ENCODE measurements at regions not wholly inside any gene's neighbourhood (a gene's known extent, or its start where the extent isn't known, plus 50 kb on each side); places are given as distances from the start of the nearest gene placed in this dataset.

GRCh38 chr2:64837116-64837731, 152.0 kb upstream of the SLC1A4 start:
- H3K4me2 ChIP-seq (ENCODE audit: insufficient read depth in 1 of 2, low read depth in 2 of 2, low read length in 2 of 2): no peak overlapping the region
- H2AK5ac ChIP-seq (ENCODE audit: low read depth, low read length): no peak overlapping the region
- DNase-seq (ENCODE audit: low read depth in 1 of 2, low spot score in 2 of 2): no peak
- H3K14ac ChIP-seq (ENCODE audit: insufficient read length): no peak overlapping the region
- H4K8ac ChIP-seq (ENCODE audit: extremely low read depth, insufficient read depth, low read length): no peak overlapping the region; the same call in 1 of the 2 replicates
- peak overlapping the region; percentile 64; the same call in 1 of the 2 replicates for H2AFZ ChIP-seq (ENCODE audit: low read length)
- no peak overlapping the region for H2BK5ac ChIP-seq (ENCODE audit: low read depth, low read length)
- no peak overlapping the region for H2BK15ac ChIP-seq (ENCODE audit: low read length)
- H3K18ac ChIP-seq (ENCODE audit: extremely low read depth, low read length): no peak overlapping the region
- no peak for FAIRE-seq
- no peaks in the 10 kb centered on the region for H3K79me1 ChIP-seq (ENCODE audit: low read depth, low read length)
- peaks cover 0 to 5% (median 0%) of the 10 kb centered on the region in 4 experiments; a peak in 1 of 7 replicates for H3K4me1 ChIP-seq (replicated peaks in 1 of 4; ENCODE audit: control insufficient read depth in 3 of 4, insufficient read depth in 4 of 4, low read length in 3 of 4)
- no peaks in the 10 kb centered on the region for H4K20me1 ChIP-seq (replicated peaks in 1 of 2; ENCODE audit: control insufficient read depth in 1 of 2, insufficient read depth in 2 of 2, low read length in 2 of 2)
- H3K9me3 ChIP-seq (ENCODE audit: insufficient read depth in 2 of 2, low read depth in 1 of 2, low read length in 1 of 2): no peaks in the 10 kb centered on the region
- no peak overlapping the region for H3K23ac ChIP-seq (ENCODE audit: insufficient read length)
- H3K23me2 ChIP-seq (ENCODE audit: low read depth, low read length): no peaks in the 10 kb centered on the region
- no peak overlapping the region for H2BK12ac ChIP-seq (ENCODE audit: low read depth, low read length)
- no peak overlapping the region for H3K9ac ChIP-seq (replicated peaks in 1 of 4; ENCODE audit: extremely low read depth in 1 of 4, low read depth in 3 of 4, low read length in 3 of 4)
- H2BK120ac ChIP-seq (replicated peaks; ENCODE audit: low read depth, low read length): no peak overlapping the region
- H2BK20ac ChIP-seq (ENCODE audit: low read length): 0 out of 2 replicates have a peak overlapping the region, but pooled peaks have one; percentile 3
- H4K91ac ChIP-seq (replicated peaks; ENCODE audit: insufficient read length, low read length): no peak overlapping the region
- H3K4ac ChIP-seq (replicated peaks; ENCODE audit: insufficient read length, low read depth, low read length): no peak overlapping the region
- no peaks in the 10 kb centered on the region for H3K36me3 ChIP-seq (ENCODE audit: control insufficient read depth in 2 of 4, insufficient read depth in 4 of 4, low read length in 3 of 4)
- no peak overlapping the region for H4K5ac ChIP-seq (ENCODE audit: insufficient read length, low read depth, low read length)
- no peaks in the 10 kb centered on the region; a peak in 1 of 7 replicates for H3K27me3 ChIP-seq (replicated peaks in 1 of 4; ENCODE audit: control insufficient read depth in 3 of 4, extremely low read depth in 1 of 4, insufficient read depth in 3 of 4, low read length in 3 of 4)
- no peaks in the 10 kb centered on the region for H3K79me2 ChIP-seq (ENCODE audit: control insufficient read depth in 1 of 2, insufficient read depth in 2 of 2, low read length in 2 of 2)
- H3K4me3 ChIP-seq (ENCODE audit: extremely low read depth in 1 of 4, insufficient read depth in 2 of 4, low read depth in 3 of 4, low read length in 4 of 4): no peak overlapping the region
- H3K27ac ChIP-seq (ENCODE audit: low read depth, low read length): no peak overlapping the region
- WGBS, 2 experiments (ENCODE audit: extremely low coverage in 1 of 2, insufficient coverage in 1 of 2, insufficient read length in 1 of 2, insufficient replicate concordance in 2 of 2, low coverage in 1 of 2, low lambda C conversion rate in 2 of 2, missing lambda C conversion rate in 1 of 2): 81% methylated on average over 10 of the region's 10 CpGs; no CpG with 5 or more reads in 1 of the 2 experiments
- CTCF ChIA-PET (ENCODE audit: partially characterized antibody): interaction anchor here (0.5 to 2.2 kb wide), 4 partner anchors 10 to 275 kb away, joined by 3 to 8 read pairs (median 3); no protein-coding TSS in a partner anchor
- POLR2A ChIA-PET (ENCODE audit: partially characterized antibody): no interaction called here
- H3K56ac ChIP-seq (replicated peaks; ENCODE audit: insufficient read length, low read depth, low read length): no peak overlapping the region
- TF ChIP-seq CHD2 (IDR thresholded peaks at IDR 0.05; ENCODE audit: low read length) (no peak), EGR1 (IDR thresholded peaks at IDR 0.05; ENCODE audit: borderline replicate concordance, low read depth, low read length) (no peak), RAD21 (IDR thresholded peaks at IDR 0.05 in 1 of 2, conservative IDR thresholded peaks at IDR 0.05 in 1 of 2; ENCODE audit: low read depth in 2 of 2, low read length in 2 of 2) (no peak), SIN3A (conservative IDR thresholded peaks at IDR 0.05 in 1 of 2, IDR thresholded peaks at IDR 0.05 in 1 of 2; ENCODE audit: low read depth in 1 of 2, low read length in 2 of 2) (no peak), GTF2F1 (IDR thresholded peaks at IDR 0.05; ENCODE audit: borderline replicate concordance, low read depth, low read length) (no peak), SRF (IDR thresholded peaks at IDR 0.05; ENCODE audit: low read depth, low read length) (no peak), CREB1 (IDR thresholded peaks at IDR 0.05) (no peak), SIX5 (IDR thresholded peaks at IDR 0.05; ENCODE audit: low read depth, low read length) (no peak), SUZ12 (IDR thresholded peaks at IDR 0.05; ENCODE audit: low read length) (no peak), MAFK (IDR thresholded peaks at IDR 0.05; ENCODE audit: low read depth, low read length) (no peak)

All from H1 (cell line).